ENCODE measurements at regions not wholly inside any gene's neighbourhood (a gene's known extent, or its start where the extent isn't known, plus 50 kb on each side); places are given as distances from the start of the nearest gene placed in this dataset.
"Not testable (repeated sequence)": the region's sequence is repeated elsewhere in the genome, so short reads cannot be mapped to it uniquely, and the experiment has no call there.

DNA sequence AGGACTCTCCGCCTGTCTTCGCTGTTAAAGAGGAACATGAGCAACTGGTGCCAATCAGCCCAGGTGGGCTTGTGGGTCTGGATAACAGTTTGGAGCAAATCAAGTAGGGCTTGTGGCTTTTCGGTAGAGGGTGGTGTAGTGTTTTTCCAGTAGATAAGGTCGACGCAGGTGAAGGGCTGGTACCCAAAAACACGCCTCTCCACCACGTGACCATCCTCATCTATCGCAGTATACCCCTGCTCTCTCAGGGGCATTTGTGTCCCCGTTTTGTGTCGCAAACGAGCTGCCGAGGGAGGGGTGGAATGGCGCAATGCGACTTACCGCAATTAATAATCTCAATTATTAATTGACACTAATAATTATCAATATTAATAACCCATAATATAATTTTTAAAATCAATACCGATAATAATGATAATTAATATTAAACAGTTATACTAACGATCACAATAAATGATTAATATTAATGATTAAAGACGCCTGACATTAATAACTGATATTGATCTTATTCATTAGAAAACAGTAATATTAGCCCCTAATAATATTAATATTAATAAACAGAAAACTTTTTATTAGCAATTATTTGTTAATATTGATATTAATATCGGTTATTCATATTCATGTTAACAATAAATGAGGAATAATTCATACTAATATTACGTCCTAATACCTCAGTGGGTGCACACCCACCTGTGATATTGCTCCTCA is 130.8 kb downstream of the ADRA2C start:
- not testable (repeated sequence) for TF ChIP-seq EZH2phosphoT487 (IDR thresholded peaks at IDR 0.05; ENCODE audit: insufficient read depth, low read depth); EZH2 (IDR thresholded peaks at IDR 0.05; ENCODE audit: insufficient read depth, poor library complexity, severe bottlenecking)

Measured in GM23248 (cell line).